ENCODE measurements at regions not wholly inside any gene's neighbourhood (a gene's known extent, or its start where the extent isn't known, plus 50 kb on each side); places are given as distances from the start of the nearest gene placed in this dataset.

GRCh38 chr13:86757236-86757978 is 913.8 kb upstream of the SLITRK5 start:
- DNase-seq = no peak

GRCh38 chr13:86758116-86758515 is 913.1 kb upstream of the SLITRK5 start:
- DNase-seq = no peak

GRCh38 chr13:86760620-86761019 is 910.6 kb upstream of the SLITRK5 start:
- no peak for DNase-seq

- no peak for DNase-seq
These were observed 905.7 kb upstream of the SLITRK5 start for GRCh38 chr13:86765462-86765861.

- DNase-seq = no peak
These were observed 882.6 kb upstream of the SLITRK5 start for GRCh38 chr13:86788616-86789015.

GRCh38 chr13:86792153-86792651 is 879.0 kb upstream of the SLITRK5 start:
- no peak for DNase-seq

GRCh38 chr13:86795858-86796257 is 875.3 kb upstream of the SLITRK5 start:
- DNase-seq = no peak

GRCh38 chr13:86810361-86810760 is 860.8 kb upstream of the SLITRK5 start:
- DNase-seq = no peak

- no peak for DNase-seq
These were observed 858.0 kb upstream of the SLITRK5 start for GRCh38 chr13:86813198-86813597.

GRCh38 chr13:86825410-86825809 is 845.8 kb upstream of the SLITRK5 start:
- DNase-seq = no peak

GRCh38 chr13:86826232-86826631 is 844.9 kb upstream of the SLITRK5 start:
- DNase-seq = no peak

GRCh38 chr13:86830046-86830445 is 841.1 kb upstream of the SLITRK5 start:
- no peak for DNase-seq

GRCh38 chr13:86831084-86831483 is 840.1 kb upstream of the SLITRK5 start:
- no peak for DNase-seq

GRCh38 chr13:86838411-86839120 is 832.6 kb upstream of the SLITRK5 start:
- DNase-seq = no peak

GRCh38 chr13:86839221-86839620 is 832.0 kb upstream of the SLITRK5 start:
- DNase-seq = no peak

GRCh38 chr13:86840250-86841191 is 830.6 kb upstream of the SLITRK5 start:
- DNase-seq = no peak

- DNase-seq = no peak
These were observed 829.9 kb upstream of the SLITRK5 start for GRCh38 chr13:86841264-86841663.

GRCh38 chr13:86846501-86846900 is 824.7 kb upstream of the SLITRK5 start:
- no peak for DNase-seq

GRCh38 chr13:86848716-86849115 is 822.5 kb upstream of the SLITRK5 start:
- DNase-seq = no peak

GRCh38 chr13:86856991-86857390 is 814.2 kb upstream of the SLITRK5 start:
- DNase-seq = no peak

GRCh38 chr13:86858216-86858615 is 813.0 kb upstream of the SLITRK5 start:
- DNase-seq = no peak

- no peak for DNase-seq
These were observed 809.0 kb upstream of the SLITRK5 start for GRCh38 chr13:86862137-86862536.

GRCh38 chr13:86864376-86864775 is 806.8 kb upstream of the SLITRK5 start:
- no peak for DNase-seq

Data from NCI-H446 treated with DMSO at 0.1 percent for 48 hours (cell line).